ENCODE measurements at regions not wholly inside any gene's neighbourhood (a gene's known extent, or its start where the extent isn't known, plus 50 kb on each side); places are given as distances from the start of the nearest gene placed in this dataset.
A peak's percentile ranks its signal among the peaks of the same experiment; 100 is the strongest.

- no peaks in the 10 kb centered on the region for H3K27me3 Mint-ChIP-seq
- H3K4me3 Mint-ChIP-seq, result no peak overlapping the region
- intact Hi-C loops (cut with micrococcal nuclease), result loop anchor here (10.0 kb wide), 2 partner anchors 614 to 1246 kb away; no protein-coding TSS in a partner anchor
- CTCF ChIA-PET, result interaction anchor here (0.6 to 2.8 kb wide), 3 partner anchors 7 to 1245 kb away, joined by 3 to 12 read pairs (median 3); no protein-coding TSS in a partner anchor
- no peaks in the 10 kb centered on the region for H3K36me3 Mint-ChIP-seq (ENCODE audit: low read depth)
- POLR2A ChIA-PET, result no interaction called here
- ATAC-seq (no peak), DNase-seq (no peak)
- peak; percentile 19 for TF ChIP-seq CTCF (IDR thresholded peaks at IDR 0.05)
- H3K9me3 Mint-ChIP-seq, result no peaks in the 10 kb centered on the region
- H3K4me1 Mint-ChIP-seq (ENCODE audit: low read depth), result no peaks in the 10 kb centered on the region
- H3K27ac Mint-ChIP-seq, result no peak overlapping the region
Measured at GRCh38 chr10:36880898-36881297, 244.5 kb upstream of the ANKRD30A start.

GRCh38 chr10:36872702-36873393, 252.6 kb upstream of the ANKRD30A start:
- no peak overlapping the region for H3K27ac Mint-ChIP-seq

GRCh38 chr10:36840788-36841187, 284.6 kb upstream of the ANKRD30A start:
- no peak overlapping the region for H3K27ac Mint-ChIP-seq
- ChIA-PET POLR2A (no interaction called here), CTCF (no interaction called here)
- TF ChIP-seq CTCF (IDR thresholded peaks at IDR 0.05), result no peak
- ATAC-seq (no peak), DNase-seq (no peak)
- no peaks in the 10 kb centered on the region for H3K36me3 Mint-ChIP-seq (ENCODE audit: low read depth)
- no peaks in the 10 kb centered on the region for H3K27me3 Mint-ChIP-seq
- H3K4me3 Mint-ChIP-seq, result no peak overlapping the region
- intact Hi-C loops (cut with micrococcal nuclease), result no loop called here
- H3K4me1 Mint-ChIP-seq (ENCODE audit: low read depth), result no peaks in the 10 kb centered on the region
- H3K9me3 Mint-ChIP-seq, result no peaks in the 10 kb centered on the region

More at GRCh38 chr10:36872702-36873393, 252.6 kb upstream of the ANKRD30A start:
- H3K4me3 Mint-ChIP-seq, result no peak overlapping the region
- POLR2A ChIA-PET, result no interaction called here
- intact Hi-C loops (cut with micrococcal nuclease), result no loop called here
- no peaks in the 10 kb centered on the region for H3K36me3 Mint-ChIP-seq (ENCODE audit: low read depth)
- CTCF ChIA-PET, result no interaction called here
- H3K4me1 Mint-ChIP-seq (ENCODE audit: low read depth), result no peaks in the 10 kb centered on the region
- DNase-seq (no peak), ATAC-seq (no peak)
- no peaks in the 10 kb centered on the region for H3K9me3 Mint-ChIP-seq
- no peak for TF ChIP-seq CTCF (IDR thresholded peaks at IDR 0.05)
- H3K27me3 Mint-ChIP-seq, result no peaks in the 10 kb centered on the region

GRCh38 chr10:36837416-36837815, 288.0 kb upstream of the ANKRD30A start:
- ATAC-seq (no peak), DNase-seq (no peak)
- Mint-ChIP-seq H3K9me3 (no peaks in the 10 kb centered on the region), H3K27ac (no peak overlapping the region), H3K27me3 (no peaks in the 10 kb centered on the region), H3K36me3 (ENCODE audit: low read depth) (no peaks in the 10 kb centered on the region), H3K4me1 (ENCODE audit: low read depth) (no peaks in the 10 kb centered on the region), H3K4me3 (no peak overlapping the region)
- intact Hi-C loops (cut with micrococcal nuclease), result no loop called here
- POLR2A ChIA-PET, result no interaction called here
- TF ChIP-seq CTCF (IDR thresholded peaks at IDR 0.05), result no peak
- CTCF ChIA-PET, result no interaction called here

GRCh38 chr10:36819781-36820180, 305.6 kb upstream of the ANKRD30A start:
- Mint-ChIP-seq H3K27ac (no peak overlapping the region), H3K9me3 (peaks cover 3% of the 10 kb centered on the region), H3K4me1 (ENCODE audit: low read depth) (no peaks in the 10 kb centered on the region), H3K4me3 (no peak overlapping the region), H3K36me3 (ENCODE audit: low read depth) (no peaks in the 10 kb centered on the region), H3K27me3 (no peaks in the 10 kb centered on the region)
- ChIA-PET CTCF (no interaction called here), POLR2A (no interaction called here)
- intact Hi-C loops (cut with micrococcal nuclease), result no loop called here
- no peak for TF ChIP-seq CTCF (IDR thresholded peaks at IDR 0.05)
- ATAC-seq (no peak), DNase-seq (no peak)
